Activated T-cell treated with anti-CD3 and anti-CD28 coated beads for 24 hours (primary cell): ENCODE measurements at regions not wholly inside any gene's neighbourhood (a gene's known extent, or its start where the extent isn't known, plus 50 kb on each side); places are given as distances from the start of the nearest gene placed in this dataset.
"Not testable (repeated sequence)": the region's sequence is repeated elsewhere in the genome, so short reads cannot be mapped to it uniquely, and the experiment has no call there.

Experiments
- DNase-seq: peaks from one replicate; pipeline ENCODE4 v3.0.0-alpha.2; 2020; ENCODE audit warnings: low read depth

GRCh38 chr7:68843985-68844384 is 754.3 kb upstream of the AUTS2 start:
- not testable (repeated sequence) for DNase-seq

DNA sequence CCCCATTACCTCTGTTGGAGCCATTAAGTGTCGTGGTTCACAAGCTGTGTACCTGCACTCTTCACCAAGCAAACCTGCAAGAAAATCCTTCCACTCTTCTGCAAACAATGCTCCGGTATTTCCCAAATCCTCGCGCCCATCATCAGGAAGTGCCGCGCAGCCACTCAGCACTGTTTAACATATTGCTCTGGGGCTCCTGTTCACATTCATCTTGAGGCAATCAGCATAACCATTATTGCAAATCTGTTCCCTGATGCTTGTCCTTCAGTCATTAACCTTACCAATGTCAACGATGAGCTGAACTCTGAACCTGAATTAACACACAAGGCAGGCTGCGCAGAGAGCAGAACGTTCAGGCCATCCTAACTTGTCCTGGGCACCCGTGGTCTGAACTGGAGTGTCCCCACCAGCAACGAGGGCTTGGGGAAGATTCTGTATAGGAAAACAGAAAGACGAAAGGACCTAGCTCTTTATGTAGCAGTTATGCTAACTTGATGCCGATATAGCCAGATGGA is 751.4 kb upstream of the AUTS2 start:
- DNase-seq = no peak

DNA sequence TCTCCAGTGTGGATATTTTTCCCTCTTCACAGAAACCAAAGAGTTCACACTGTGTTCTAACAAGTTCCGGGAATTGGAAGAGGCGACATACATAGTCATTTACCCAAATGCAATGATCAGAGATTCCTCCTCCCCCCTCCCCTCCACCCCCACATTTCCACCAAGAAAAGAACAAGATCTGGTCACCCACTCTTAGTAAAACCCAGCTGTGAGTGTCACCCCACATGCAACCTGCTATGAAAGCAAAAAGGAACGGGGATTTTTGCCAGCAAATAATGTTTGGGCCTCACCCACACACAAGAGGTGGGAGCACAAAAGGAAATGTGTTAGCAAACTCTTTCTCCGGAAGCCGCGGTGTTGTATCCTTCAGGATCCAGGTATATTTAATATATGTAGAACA is 745.0 kb upstream of the AUTS2 start:
- no peak for DNase-seq

- DNase-seq = no peak
Measured at GRCh38 chr7:68857571-68857970, 740.7 kb upstream of the AUTS2 start.

- DNase-seq = no peak
Measured at GRCh38 chr7:68858497-68858896, 739.8 kb upstream of the AUTS2 start.

- DNase-seq = no peak
Measured at GRCh38 chr7:68861171-68861570, 737.1 kb upstream of the AUTS2 start.

GRCh38 chr7:68862261-68862660 is 736.0 kb upstream of the AUTS2 start:
- DNase-seq = no peak

DNA sequence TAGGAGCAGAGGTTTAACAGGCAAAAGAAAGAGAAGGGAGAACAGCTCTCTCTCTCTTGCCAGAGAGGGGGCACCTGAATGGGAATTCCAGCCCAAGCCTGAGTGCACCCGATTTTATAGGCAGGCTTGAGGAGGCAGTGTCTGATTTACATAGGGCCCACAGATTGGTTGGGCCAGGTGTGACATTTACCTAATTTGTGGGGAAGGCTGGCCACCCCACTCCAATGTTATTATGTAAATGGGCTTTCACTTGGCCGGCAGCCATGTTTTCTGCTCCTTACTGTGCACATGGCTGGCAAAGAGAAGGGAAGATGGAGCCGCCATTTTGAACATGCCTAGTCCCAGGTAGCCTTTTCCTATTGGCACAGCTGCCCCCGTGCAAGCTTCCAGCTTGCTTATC is 735.5 kb upstream of the AUTS2 start:
- DNase-seq = no peak

GRCh38 chr7:68865351-68866199 is 732.7 kb upstream of the AUTS2 start:
- DNase-seq = no peak

DNA sequence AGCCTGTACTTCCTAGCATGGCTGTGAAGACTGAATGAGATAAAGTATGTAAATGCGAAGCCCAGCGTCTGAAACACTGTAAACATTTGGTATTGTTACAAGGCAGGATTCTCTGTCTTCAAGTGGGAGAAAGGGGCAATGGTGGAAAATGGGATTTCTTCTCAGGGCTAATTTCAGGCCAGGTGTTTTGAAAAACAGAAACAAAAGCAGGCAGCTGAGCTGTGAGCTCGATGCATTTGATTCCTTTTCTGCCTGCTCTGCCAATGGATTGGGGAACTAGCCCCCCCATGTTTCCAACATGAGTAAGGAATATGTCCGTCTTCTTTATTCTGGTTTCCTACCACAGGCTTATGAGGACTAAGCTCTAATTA is 732.1 kb upstream of the AUTS2 start:
- DNase-seq = no peak

DNA sequence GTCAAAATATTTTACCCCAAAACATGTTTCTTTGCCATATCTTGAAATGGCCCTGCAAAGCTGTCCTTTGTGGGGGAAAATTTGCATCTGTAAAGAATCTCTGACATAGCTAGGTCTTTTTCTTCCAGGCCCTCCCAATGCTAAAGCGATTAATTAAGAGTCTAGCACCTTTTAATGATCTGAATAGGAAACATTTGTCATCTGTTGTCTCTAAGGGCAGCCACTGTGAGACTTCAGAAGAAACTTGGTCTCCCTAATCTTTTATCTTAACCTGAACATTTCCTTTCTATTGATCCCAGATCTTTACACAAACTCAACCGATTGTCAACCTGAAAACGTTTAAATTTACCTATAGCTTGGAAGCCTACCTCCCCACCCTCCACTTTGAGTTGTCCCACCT is 731.6 kb upstream of the AUTS2 start:
- not testable (repeated sequence) for DNase-seq

DNA sequence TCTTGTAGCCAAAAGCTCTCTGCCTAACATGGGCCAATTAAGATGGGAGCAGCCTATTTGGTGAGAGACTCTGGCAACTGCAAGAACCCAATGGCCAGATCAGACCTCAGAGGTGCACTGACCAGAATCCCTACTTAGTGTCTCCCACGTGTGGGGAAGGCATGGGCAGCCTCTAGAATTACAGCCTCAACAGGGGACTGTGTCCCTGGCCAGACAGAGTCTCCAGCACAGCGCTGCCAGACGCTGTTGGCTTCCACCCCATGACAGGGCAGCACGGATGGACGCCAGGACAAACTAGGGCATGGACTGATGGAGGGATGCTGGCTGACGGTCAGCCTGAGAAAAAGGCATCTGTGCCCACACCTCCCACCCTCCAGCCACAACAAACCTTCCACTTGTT is 729.3 kb upstream of the AUTS2 start:
- no peak for DNase-seq

- no peak for DNase-seq
Measured at GRCh38 chr7:68873616-68874015, 724.7 kb upstream of the AUTS2 start.

GRCh38 chr7:68875857-68876256 is 722.4 kb upstream of the AUTS2 start:
- no peak for DNase-seq

- not testable (repeated sequence) for DNase-seq
Measured at GRCh38 chr7:68887116-68887515, 711.2 kb upstream of the AUTS2 start.

DNA sequence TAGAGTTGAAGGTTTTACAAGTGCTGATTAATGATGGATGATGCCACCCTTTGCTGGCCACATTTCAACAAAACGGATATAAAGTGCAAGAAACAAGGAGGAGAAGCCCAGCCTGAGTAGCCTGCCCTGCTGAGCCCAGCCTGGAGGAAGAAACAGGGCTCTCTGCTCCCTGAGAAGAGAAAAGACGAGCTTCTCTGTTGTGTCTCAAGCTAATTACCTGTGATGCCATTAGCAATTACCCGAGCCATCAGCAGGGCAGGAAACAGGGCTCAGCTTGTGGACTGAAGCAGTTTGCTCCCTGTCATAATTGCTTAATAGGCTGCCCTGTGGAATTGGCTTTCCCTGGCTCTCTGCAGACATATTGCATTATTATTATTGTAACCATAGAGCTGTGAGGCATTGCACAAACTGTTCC is 709.3 kb upstream of the AUTS2 start:
- DNase-seq = no peak

DNA sequence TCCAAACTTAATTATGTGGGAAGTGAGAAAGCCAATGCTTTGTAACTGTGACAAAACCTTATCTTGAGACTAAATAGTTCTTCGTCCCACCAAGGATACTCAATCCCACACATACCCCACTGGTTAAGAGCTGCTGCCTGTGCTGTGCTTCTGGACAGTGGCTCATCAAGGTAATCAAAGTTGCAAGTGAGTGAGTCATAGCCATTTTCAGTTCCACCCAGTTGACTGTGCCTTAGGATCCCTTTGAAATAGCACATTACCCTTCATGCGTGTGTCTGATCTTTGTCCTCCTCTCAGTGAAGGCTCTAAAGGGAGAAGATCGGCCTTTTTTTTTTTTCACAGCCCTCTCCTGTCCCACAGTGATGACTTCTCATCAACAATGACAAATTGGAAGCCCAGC is 706.0 kb upstream of the AUTS2 start:
- DNase-seq = no peak

DNA sequence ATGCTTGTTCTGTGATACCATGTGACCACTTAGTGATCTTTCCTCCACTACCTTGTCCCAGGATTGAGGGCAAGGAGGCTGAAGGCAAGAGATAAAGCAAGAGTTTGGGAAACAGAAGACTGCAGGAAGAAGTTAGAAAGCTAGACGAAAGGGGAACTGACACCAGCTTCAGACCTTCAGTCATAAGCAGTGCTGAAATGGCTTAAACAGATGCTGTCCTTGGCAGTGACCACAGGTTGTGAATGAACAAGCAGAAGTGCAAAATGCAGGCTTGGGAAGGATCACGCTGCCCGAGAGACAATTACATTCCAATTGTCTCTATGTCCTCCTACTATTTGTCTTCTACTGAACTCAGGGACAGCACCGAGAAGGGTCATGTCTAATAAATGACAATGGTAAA is 704.9 kb upstream of the AUTS2 start:
- no peak for DNase-seq

DNA sequence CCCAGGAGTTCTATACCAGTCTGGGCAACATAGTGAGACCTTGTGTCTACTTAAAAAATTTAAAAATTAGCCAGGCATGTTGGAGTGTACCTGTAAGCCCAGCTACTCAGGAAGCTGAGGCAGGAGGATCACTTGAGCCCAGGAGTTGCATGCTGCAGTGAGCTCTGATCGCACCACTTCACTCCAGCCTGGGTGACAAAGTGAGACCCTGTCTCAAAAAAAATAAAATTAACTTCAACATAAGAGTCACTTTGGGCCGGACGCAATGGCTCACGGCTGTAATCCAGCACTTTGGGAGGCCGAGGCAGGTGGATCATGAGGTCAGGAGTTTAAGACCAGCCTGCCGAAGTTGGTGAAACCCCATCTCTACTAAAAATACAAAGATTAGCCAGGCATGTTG is 699.1 kb upstream of the AUTS2 start:
- DNase-seq = not testable (repeated sequence)

DNA sequence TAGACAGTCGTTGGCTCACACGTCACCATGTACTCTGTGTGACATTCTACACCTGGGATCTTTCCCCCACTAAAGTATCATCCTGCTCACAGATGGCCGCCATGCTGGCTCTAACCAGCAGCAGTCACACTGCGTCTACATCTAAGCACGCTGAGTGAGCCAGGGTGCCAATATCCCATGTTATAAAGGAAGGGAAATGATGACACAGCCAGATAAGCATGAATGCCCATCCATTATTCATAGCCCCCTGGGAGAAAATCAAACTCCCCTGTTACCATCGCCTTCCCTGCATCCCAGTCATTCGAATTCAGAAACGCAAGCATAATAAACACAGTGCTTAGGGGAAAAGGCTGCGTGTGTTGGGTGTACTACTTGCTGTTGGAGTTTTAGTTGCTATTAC is 698.2 kb upstream of the AUTS2 start:
- no peak for DNase-seq

DNA sequence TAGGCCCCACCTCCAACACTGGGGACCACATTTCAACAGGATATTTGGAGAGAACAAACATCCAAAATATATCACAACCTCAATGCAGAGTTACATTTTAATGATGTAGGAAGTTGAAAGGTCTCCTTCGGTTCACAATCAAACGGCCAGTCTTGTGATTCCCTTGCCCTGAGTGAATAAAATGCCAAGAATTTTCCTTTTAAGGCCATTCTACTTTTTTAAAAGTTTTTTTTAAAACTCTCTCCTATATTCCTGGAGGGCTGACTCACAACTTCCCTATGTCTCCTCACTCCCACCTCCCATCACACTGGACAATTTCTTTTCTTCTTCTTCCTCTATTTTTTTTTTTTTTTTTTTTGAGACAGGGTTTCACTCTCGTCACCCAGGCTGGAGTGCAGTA is 693.6 kb upstream of the AUTS2 start:
- no peak for DNase-seq

DNA sequence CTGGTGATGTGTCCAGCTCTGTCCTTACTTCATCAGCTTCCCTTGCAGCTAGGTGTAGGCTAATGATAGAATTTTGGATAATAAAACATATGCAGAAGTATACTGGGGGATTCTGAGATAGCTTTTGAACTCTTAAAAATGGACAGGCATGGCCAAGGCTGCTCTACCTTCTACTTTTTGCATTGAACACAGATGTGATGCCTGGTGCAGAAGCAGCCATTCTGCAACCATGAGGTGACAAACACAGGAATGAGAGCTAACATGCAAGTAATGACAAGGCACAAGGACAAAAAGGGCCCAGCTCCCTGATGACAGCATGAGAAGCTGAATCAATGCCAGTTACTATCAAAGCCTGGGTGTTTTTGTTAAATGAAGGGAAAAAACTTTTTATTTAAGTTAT is 686.5 kb upstream of the AUTS2 start:
- no peak for DNase-seq

- no peak for DNase-seq
Measured at GRCh38 chr7:68914006-68914405, 684.3 kb upstream of the AUTS2 start.

DNA sequence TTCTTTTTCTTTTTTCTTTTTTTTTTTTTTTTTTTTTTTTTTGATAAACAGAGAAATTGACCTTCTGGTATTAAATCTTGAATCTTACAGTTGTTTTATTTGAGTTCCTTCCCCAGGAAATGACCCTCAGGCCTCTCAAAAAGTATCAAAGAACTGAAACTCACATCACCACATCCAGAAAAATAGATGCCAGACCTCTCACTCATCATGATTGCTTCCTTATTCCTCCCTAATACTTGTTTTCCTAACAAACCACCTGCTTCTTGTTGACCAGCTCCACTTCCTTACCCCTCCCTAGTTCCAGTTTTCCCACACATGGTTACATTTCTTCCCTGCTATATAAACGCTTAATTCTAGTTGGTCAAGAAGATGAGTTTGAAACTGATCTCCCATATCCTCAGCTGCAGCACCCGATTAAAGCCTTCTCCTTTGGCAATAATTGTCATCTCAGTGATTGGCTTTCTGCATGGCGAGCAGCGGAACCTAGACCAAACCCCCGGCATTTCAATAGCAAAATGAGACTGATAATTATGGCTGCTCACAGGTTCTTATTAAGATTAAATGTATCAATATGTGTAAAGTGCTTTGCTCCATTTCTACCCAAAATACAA is 681.1 kb upstream of the AUTS2 start:
- no peak for DNase-seq
